Endodermal cell (in vitro differentiated cells): ENCODE measurements at regions not wholly inside any gene's neighbourhood (a gene's known extent, or its start where the extent isn't known, plus 50 kb on each side); places are given as distances from the start of the nearest gene placed in this dataset.

Source experiments
- DNase-seq: peaks from one replicate; pipeline ENCODE4 v3.0.0-alpha.2; 2017
- H3K27ac ChIP-seq: 2 replicates; pipeline ENCODE4 v1.5.1; 2013; ENCODE audit warnings: mild to moderate bottlenecking, low read depth, low read length, moderate library complexity
- H3K27me3 ChIP-seq: 2 replicates; pipeline ENCODE4 v1.6.1; 2013; ENCODE audit warnings: mild to moderate bottlenecking, low read length, moderate library complexity; ENCODE audit not compliant: insufficient read depth, control insufficient read depth, poor library complexity, severe bottlenecking
- H3K36me3 ChIP-seq: 2 replicates; pipeline ENCODE4 v1.7.0; 2013; ENCODE audit warnings: mild to moderate bottlenecking, low read length, moderate library complexity; ENCODE audit not compliant: control insufficient read depth, insufficient read depth
- H3K4me1 ChIP-seq: one replicate; pipeline ENCODE4 v1.7.0; 2013; ENCODE audit warnings: low read length; ENCODE audit not compliant: control insufficient read depth, insufficient read depth
- H3K4me3 ChIP-seq: 2 replicates; pipeline ENCODE4 v1.5.1; 2013; ENCODE audit warnings: mild to moderate bottlenecking, low read length, moderate library complexity
- H3K9ac ChIP-seq: 2 replicates; pipeline ENCODE4 v1.6.1; 2013; ENCODE audit warnings: mild to moderate bottlenecking, low read length, moderate library complexity; ENCODE audit not compliant: poor library complexity, severe bottlenecking; ENCODE audit errors: extremely low read depth
- H3K9me3 ChIP-seq: 2 replicates; pipeline ENCODE4 v1.6.1; 2013; ENCODE audit warnings: mild to moderate bottlenecking, low read length, moderate library complexity; ENCODE audit not compliant: control insufficient read depth
- H3K27ac Mint-ChIP-seq: 2 replicates; pipeline ENCODE4 v1.8.0; 2020; ENCODE audit warnings: mixed read lengths
- H3K27me3 Mint-ChIP-seq: 2 replicates; pipeline ENCODE4 v1.8.0; 2021; ENCODE audit warnings: mild to moderate bottlenecking, mixed read lengths; ENCODE audit not compliant: insufficient read depth
- H3K36me3 Mint-ChIP-seq: 2 replicates; pipeline ENCODE4 v1.8.0; 2020; ENCODE audit warnings: low read depth, mixed read lengths
- H3K4me1 Mint-ChIP-seq: 2 replicates; pipeline ENCODE4 v1.8.0; 2020; ENCODE audit warnings: mixed read lengths
- H3K4me3 Mint-ChIP-seq: 2 replicates; pipeline ENCODE4 v1.8.0; 2020; ENCODE audit warnings: mild to moderate bottlenecking, moderate library complexity, mixed read lengths
- H3K9me3 Mint-ChIP-seq: 2 replicates; pipeline ENCODE4 v1.8.0; 2020; ENCODE audit warnings: mild to moderate bottlenecking, mixed read lengths
- CTCF ChIP-seq: fragments of 200-600 bp; sonication (generic); conservative IDR thresholded peaks from 2 replicates; pipeline ENCODE4 v1.5.0; 2021; ENCODE audit warnings: antibody characterized with exemption, mild to moderate bottlenecking
- WGBS, 2 experiments: methylation state at CpG; one replicate each; pipeline versions ENCODE4 v1.1.5 to v1.1.7; 2013; ENCODE audit warnings: missing lambda C conversion rate in 2 of 2, mixed read lengths in 1 of 2; ENCODE audit not compliant: insufficient coverage in 1 of 2, insufficient read length in 1 of 2; 5-methylcytosine and 5-hydroxymethylcytosine counted together

GRCh38 chr18:78924786-78925540 is 54.7 kb upstream of the SALL3 start:
- Histone ChIP-seq H3K27ac (no peak overlapping the region), H3K27me3 (no peaks in the 10 kb centered on the region), H3K4me3 (no peak overlapping the region), H3K9ac (no peak overlapping the region), H3K36me3 (no peaks in the 10 kb centered on the region), H3K4me1 (no peaks in the 10 kb centered on the region), H3K9me3 (no peaks in the 10 kb centered on the region)
- no peaks in the 10 kb centered on the region for H3K4me1 Mint-ChIP-seq
- no peak for DNase-seq
- no peak overlapping the region for H3K27ac Mint-ChIP-seq
- H3K36me3 Mint-ChIP-seq, result no peaks in the 10 kb centered on the region
- no peaks in the 10 kb centered on the region for H3K9me3 Mint-ChIP-seq
- no peak for TF ChIP-seq CTCF
- H3K4me3 Mint-ChIP-seq, result no peak overlapping the region
- 94 to 95% methylated on average over 32 to 43 of the region's 43 CpGs for WGBS, 2 experiments
- H3K27me3 Mint-ChIP-seq, result peaks cover 2% of the 10 kb centered on the region

GRCh38 chr18:78925557-78926242 is 53.9 kb upstream of the SALL3 start:
- Mint-ChIP-seq H3K9me3 (no peaks in the 10 kb centered on the region), H3K4me3 (no peak overlapping the region), H3K27ac (no peak overlapping the region), H3K36me3 (no peaks in the 10 kb centered on the region), H3K4me1 (no peaks in the 10 kb centered on the region), H3K27me3 (peaks cover 2% of the 10 kb centered on the region)
- Histone ChIP-seq H3K4me1 (no peaks in the 10 kb centered on the region), H3K27me3 (no peaks in the 10 kb centered on the region), H3K9me3 (no peaks in the 10 kb centered on the region), H3K9ac (no peak overlapping the region), H3K36me3 (no peaks in the 10 kb centered on the region), H3K4me3 (no peak overlapping the region), H3K27ac (no peak overlapping the region)
- no peak for DNase-seq
- 94 to 95% methylated on average over 49 to 52 of the region's 52 CpGs for WGBS, 2 experiments
- no peak for TF ChIP-seq CTCF

GRCh38 chr18:78926243-78926615 is 53.4 kb upstream of the SALL3 start:
- H3K9ac ChIP-seq, result no peak overlapping the region
- no peak overlapping the region for H3K27ac ChIP-seq
- no peaks in the 10 kb centered on the region for H3K9me3 Mint-ChIP-seq
- no peaks in the 10 kb centered on the region for H3K36me3 Mint-ChIP-seq
- DNase-seq, result no peak
- H3K36me3 ChIP-seq, result no peaks in the 10 kb centered on the region
- H3K9me3 ChIP-seq, result no peaks in the 10 kb centered on the region
- H3K4me3 Mint-ChIP-seq, result no peak overlapping the region
- peaks cover 2% of the 10 kb centered on the region for H3K27me3 Mint-ChIP-seq
- no peak overlapping the region for H3K4me3 ChIP-seq
- H3K4me1 ChIP-seq, result no peaks in the 10 kb centered on the region
- no peaks in the 10 kb centered on the region for H3K27me3 ChIP-seq
- no peak overlapping the region for H3K27ac Mint-ChIP-seq
- no peak for TF ChIP-seq CTCF
- H3K4me1 Mint-ChIP-seq, result no peaks in the 10 kb centered on the region
- 83 to 90% methylated on average over 2 to 12 of the region's 12 CpGs for WGBS, 2 experiments
